Keratinocyte (primary cell): ENCODE measurements at regions not wholly inside any gene's neighbourhood (a gene's known extent, or its start where the extent isn't known, plus 50 kb on each side); places are given as distances from the start of the nearest gene placed in this dataset.

ENCODE experiments used
- EZH2 ChIP-seq: IDR thresholded peaks from one replicate; pipeline ENCODE4 v1.6.1; 2012; ENCODE audit warnings: inconsistent platforms, mild to moderate bottlenecking, low read length, moderate library complexity
- TF ChIP-seq, protein P1 (sequence below), 3 experiments: IDR thresholded peaks in 1 of 3; conservative IDR thresholded peaks in 1 of 3; optimal IDR thresholded peaks in 1 of 3; 2 replicates in 2 of 3; 3 replicates in 1 of 3; pipeline versions ENCODE3 to v1.5.1; 2011; ENCODE audit warnings: low read length in 3 of 3, mild to moderate bottlenecking in 3 of 3, moderate library complexity in 2 of 3, control low read depth in 1 of 3, inconsistent platforms in 1 of 3; ENCODE audit not compliant: insufficient read depth in 2 of 3; ENCODE audit errors: extremely low read depth in 1 of 3

DNA sequence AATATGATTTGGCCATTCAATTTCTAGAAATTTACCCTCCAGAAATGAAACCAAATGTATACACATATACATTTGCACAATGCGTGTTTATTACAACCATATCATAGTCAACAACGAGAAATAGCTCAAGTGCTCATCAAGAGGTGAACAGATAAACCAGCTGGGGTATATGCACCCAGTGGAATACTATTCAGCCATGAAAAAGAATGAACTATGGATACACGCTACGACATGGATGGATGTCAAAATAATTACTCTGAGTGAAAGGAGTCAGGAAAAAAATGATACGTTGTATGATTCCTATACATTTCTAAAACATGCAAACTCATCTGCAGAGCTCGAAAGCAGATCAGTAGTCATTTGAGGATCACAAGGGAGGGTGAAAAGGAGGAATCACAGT, 441.5 kb upstream of the ADAMTS16 start:
- TF ChIP-seq, protein P1, sequence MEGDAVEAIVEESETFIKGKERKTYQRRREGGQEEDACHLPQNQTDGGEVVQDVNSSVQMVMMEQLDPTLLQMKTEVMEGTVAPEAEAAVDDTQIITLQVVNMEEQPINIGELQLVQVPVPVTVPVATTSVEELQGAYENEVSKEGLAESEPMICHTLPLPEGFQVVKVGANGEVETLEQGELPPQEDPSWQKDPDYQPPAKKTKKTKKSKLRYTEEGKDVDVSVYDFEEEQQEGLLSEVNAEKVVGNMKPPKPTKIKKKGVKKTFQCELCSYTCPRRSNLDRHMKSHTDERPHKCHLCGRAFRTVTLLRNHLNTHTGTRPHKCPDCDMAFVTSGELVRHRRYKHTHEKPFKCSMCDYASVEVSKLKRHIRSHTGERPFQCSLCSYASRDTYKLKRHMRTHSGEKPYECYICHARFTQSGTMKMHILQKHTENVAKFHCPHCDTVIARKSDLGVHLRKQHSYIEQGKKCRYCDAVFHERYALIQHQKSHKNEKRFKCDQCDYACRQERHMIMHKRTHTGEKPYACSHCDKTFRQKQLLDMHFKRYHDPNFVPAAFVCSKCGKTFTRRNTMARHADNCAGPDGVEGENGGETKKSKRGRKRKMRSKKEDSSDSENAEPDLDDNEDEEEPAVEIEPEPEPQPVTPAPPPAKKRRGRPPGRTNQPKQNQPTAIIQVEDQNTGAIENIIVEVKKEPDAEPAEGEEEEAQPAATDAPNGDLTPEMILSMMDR (optimal IDR thresholded peaks at IDR 0.05 in 1 of 3, IDR thresholded peaks at IDR 0.05 in 1 of 3, conservative IDR thresholded peaks at IDR 0.05 in 1 of 3; ENCODE audit: extremely low read depth in 1 of 3, insufficient read depth in 2 of 3, low read length in 3 of 3), result no peak
- TF ChIP-seq EZH2, result no peak
